ENCODE measurements at regions not wholly inside any gene's neighbourhood (a gene's known extent, or its start where the extent isn't known, plus 50 kb on each side); places are given as distances from the start of the nearest gene placed in this dataset.

DNA sequence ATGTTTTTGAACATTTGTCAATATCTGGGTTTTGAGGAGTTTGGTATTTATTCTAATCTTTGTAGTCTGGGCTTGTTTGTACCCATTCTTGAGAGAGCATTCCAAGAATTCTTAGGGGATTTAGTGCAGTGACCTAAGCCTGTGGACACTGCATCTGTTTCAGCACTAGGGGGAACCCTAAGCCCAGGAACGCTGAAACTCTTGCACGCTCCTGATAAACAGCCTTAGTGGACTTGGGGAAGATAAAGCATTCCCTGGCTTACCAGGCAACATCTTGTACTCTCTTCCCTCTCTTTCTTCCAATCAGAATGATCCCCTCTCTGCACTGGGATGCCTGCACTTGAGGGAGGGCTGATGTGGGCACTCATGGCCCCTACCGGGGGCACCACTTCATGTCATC lies 654.9 kb upstream of the HTR2C start:
- TF ChIP-seq, protein P1, sequence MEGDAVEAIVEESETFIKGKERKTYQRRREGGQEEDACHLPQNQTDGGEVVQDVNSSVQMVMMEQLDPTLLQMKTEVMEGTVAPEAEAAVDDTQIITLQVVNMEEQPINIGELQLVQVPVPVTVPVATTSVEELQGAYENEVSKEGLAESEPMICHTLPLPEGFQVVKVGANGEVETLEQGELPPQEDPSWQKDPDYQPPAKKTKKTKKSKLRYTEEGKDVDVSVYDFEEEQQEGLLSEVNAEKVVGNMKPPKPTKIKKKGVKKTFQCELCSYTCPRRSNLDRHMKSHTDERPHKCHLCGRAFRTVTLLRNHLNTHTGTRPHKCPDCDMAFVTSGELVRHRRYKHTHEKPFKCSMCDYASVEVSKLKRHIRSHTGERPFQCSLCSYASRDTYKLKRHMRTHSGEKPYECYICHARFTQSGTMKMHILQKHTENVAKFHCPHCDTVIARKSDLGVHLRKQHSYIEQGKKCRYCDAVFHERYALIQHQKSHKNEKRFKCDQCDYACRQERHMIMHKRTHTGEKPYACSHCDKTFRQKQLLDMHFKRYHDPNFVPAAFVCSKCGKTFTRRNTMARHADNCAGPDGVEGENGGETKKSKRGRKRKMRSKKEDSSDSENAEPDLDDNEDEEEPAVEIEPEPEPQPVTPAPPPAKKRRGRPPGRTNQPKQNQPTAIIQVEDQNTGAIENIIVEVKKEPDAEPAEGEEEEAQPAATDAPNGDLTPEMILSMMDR (conservative IDR thresholded peaks at IDR 0.05; ENCODE audit: low read length): peak; percentile 69
- TF ChIP-seq EZH2phosphoT487 (IDR thresholded peaks at IDR 0.05; ENCODE audit: borderline replicate concordance): no peak
